Lung (tissue), 11 donors: ENCODE measurements at regions not wholly inside any gene's neighbourhood (a gene's known extent, or its start where the extent isn't known, plus 50 kb on each side); places are given as distances from the start of the nearest gene placed in this dataset.

Experiments used
- ATAC-seq: fragments of 200-7000 bp; cut with Tn5 transposase; one replicate; pipeline ENCODE4 v1.9.1; 2020; ENCODE audit warnings: moderate number of reproducible peaks; ENCODE audit not compliant: insufficient read depth, low FRiP score
- DNase-seq, 3 donors: peaks; one replicate each; pipeline ENCODE4 v3.0.0-alpha.2; 2013 to 2017
- H3K27ac ChIP-seq, 2 donors: one replicate each; pipeline ENCODE4 v1.5.1; 2013; ENCODE audit warnings: mild to moderate bottlenecking in 2 of 2, moderate library complexity in 2 of 2, control low read depth in 1 of 2, inconsistent platforms in 1 of 2, low read depth in 1 of 2, low read length in 1 of 2
- H3K27me3 ChIP-seq, 3 donors: one replicate each; pipeline ENCODE4 v1.5.1; 2013; ENCODE audit warnings: low read length in 2 of 3; ENCODE audit not compliant: control insufficient read depth in 3 of 3, insufficient read depth in 3 of 3
- H3K36me3 ChIP-seq, 4 donors: one replicate each; pipeline ENCODE4 v1.5.1; 2013; ENCODE audit warnings: low read length in 4 of 4, mild to moderate bottlenecking in 1 of 4, moderate library complexity in 1 of 4; ENCODE audit not compliant: control insufficient read depth in 4 of 4, insufficient read depth in 4 of 4
- H3K4me1 ChIP-seq, 5 donors: one replicate each; pipeline ENCODE4 v1.5.1; 2013; ENCODE audit warnings: low read length in 5 of 5, mild to moderate bottlenecking in 2 of 5, moderate library complexity in 1 of 5; ENCODE audit not compliant: control insufficient read depth in 5 of 5, insufficient read depth in 5 of 5
- H3K4me3 ChIP-seq: one replicate; pipeline ENCODE4 v1.5.1; 2013; ENCODE audit warnings: mild to moderate bottlenecking, control low read depth, moderate library complexity
- H3K9ac ChIP-seq, 2 donors: one replicate each; pipeline ENCODE4 v1.5.1; 2013; ENCODE audit warnings: low read length in 2 of 2, control low read depth in 1 of 2; ENCODE audit not compliant: insufficient read depth in 1 of 2
- H3K9me3 ChIP-seq, 4 donors: one replicate each; pipeline ENCODE4 v1.5.1; 2013; ENCODE audit warnings: low read length in 3 of 4, mild to moderate bottlenecking in 1 of 4, moderate library complexity in 1 of 4; ENCODE audit not compliant: control insufficient read depth in 4 of 4, insufficient read depth in 3 of 4
- CTCF ChIP-seq: IDR thresholded peaks from 2 replicates; pipeline ENCODE4 v1.5.1; 2012; ENCODE audit warnings: mild to moderate bottlenecking; ENCODE audit errors: control extremely low read depth, extremely low read depth
- WGBS, 2 donors: extraction: QIAGEN DNeasy Blood & Tissue Kit; methylation state at CpG; one replicate each; pipeline ENCODE4 v1.1.7; 2013; 5-methylcytosine and 5-hydroxymethylcytosine counted together
- donor health status: control.
- donor health status: control.
- donor health status: Bipolar disorder and iron deficiency.
- donor health status: healthy.
- donor health status: DM: yes; HTN: yes; CAD: no.

GRCh38 chr17:52957411-52957810 is 798.9 kb upstream of the CA10 start:
- 88 to 91% methylated on average over 5 of the region's 5 CpGs for WGBS, 2 donors
- Histone ChIP-seq H3K9ac (no peak overlapping the region), H3K36me3 (no peaks in the 10 kb centered on the region), H3K4me1 (no peaks in the 10 kb centered on the region), H3K9me3 (no peaks in the 10 kb centered on the region), H3K4me3 (no peak overlapping the region), H3K27ac (no peak overlapping the region), H3K27me3 (no peaks in the 10 kb centered on the region)
- TF ChIP-seq CTCF = no peak
- ATAC-seq (no peak), DNase-seq (no peak)

GRCh38 chr17:52947418-52947817 is 788.9 kb upstream of the CA10 start:
- H3K9me3 ChIP-seq = peaks cover 0 to 3% (median 0%) of the 10 kb centered on the region in 4 donors
- 56 to 57% methylated on average over 3 of the region's 3 CpGs for WGBS, 2 donors
- ATAC-seq = no peak
- no peaks in the 10 kb centered on the region for H3K4me1 ChIP-seq
- no peak overlapping the region for H3K9ac ChIP-seq
- no peak for TF ChIP-seq CTCF
- DNase-seq = no peak
- no peaks in the 10 kb centered on the region for H3K27me3 ChIP-seq
- no peak overlapping the region for H3K27ac ChIP-seq
- no peaks in the 10 kb centered on the region for H3K36me3 ChIP-seq
- H3K4me3 ChIP-seq = no peak overlapping the region

- Histone ChIP-seq H3K36me3 (no peaks in the 10 kb centered on the region), H3K4me3 (no peak overlapping the region), H3K27me3 (no peaks in the 10 kb centered on the region), H3K9me3 (peaks cover 0 to 4% (median 3%) of the 10 kb centered on the region in 4 donors), H3K27ac (no peak overlapping the region), H3K9ac (no peak overlapping the region), H3K4me1 (no peaks in the 10 kb centered on the region)
- 78 to 84% methylated on average over 3 of the region's 3 CpGs for WGBS, 2 donors
- ATAC-seq (no peak), DNase-seq (no peak)
- no peak for TF ChIP-seq CTCF
Observed at GRCh38 chr17:52938623-52939230, 780.2 kb upstream of the CA10 start.

DNA sequence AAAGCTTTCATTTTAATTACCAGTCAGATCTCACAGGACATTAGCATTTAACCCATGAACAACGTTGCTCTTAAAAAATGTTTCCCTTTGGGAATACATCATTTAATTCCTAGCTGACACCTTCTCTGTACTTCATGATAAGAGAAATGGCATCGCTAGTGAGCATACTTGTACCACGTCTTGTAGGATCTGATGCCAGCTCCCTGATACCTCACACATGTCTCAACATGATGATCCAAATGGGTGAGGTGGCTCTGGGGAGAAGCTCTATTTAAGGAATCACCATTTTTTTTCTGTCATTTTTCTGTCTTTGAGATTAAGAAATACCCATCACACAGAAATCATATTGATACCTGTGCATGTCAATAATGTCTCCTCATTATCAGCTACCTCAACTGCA is 772.1 kb upstream of the CA10 start:
- Histone ChIP-seq H3K4me3 (no peak overlapping the region), H3K4me1 (no peaks in the 10 kb centered on the region), H3K36me3 (no peaks in the 10 kb centered on the region), H3K27ac (no peak overlapping the region), H3K27me3 (no peaks in the 10 kb centered on the region), H3K9me3 (no peaks in the 10 kb centered on the region), H3K9ac (no peak overlapping the region)
- no peak for TF ChIP-seq CTCF
- WGBS, 2 donors = 77 to 84% methylated on average over 3 of the region's 3 CpGs
- no peak for DNase-seq
- no peak for ATAC-seq
